ENCODE measurements at regions not wholly inside any gene's neighbourhood (a gene's known extent, or its start where the extent isn't known, plus 50 kb on each side); places are given as distances from the start of the nearest gene placed in this dataset.
A peak's percentile ranks its signal among the peaks of the same experiment; 100 is the strongest.

- Mint-ChIP-seq H3K27me3 (ENCODE audit: low read depth) (peaks cover 6% of the 10 kb centered on the region), H3K4me3 (no peak overlapping the region), H3K9me3 (peaks cover 16% of the 10 kb centered on the region), H3K4me1 (peaks cover 1% of the 10 kb centered on the region), H3K36me3 (no peaks in the 10 kb centered on the region), H3K27ac (no peak overlapping the region)
- no peak for TF ChIP-seq CTCF (IDR thresholded peaks at IDR 0.05; ENCODE audit: unreplicated experiment)
- no peak for DNase-seq (ENCODE audit: low spot score in 2 of 2, unreplicated experiment in 2 of 2)
Observed at GRCh38 chr18:2338601-2339000, 232.7 kb downstream of the METTL4 start.

- TF ChIP-seq CTCF (IDR thresholded peaks at IDR 0.05; ENCODE audit: unreplicated experiment) = no peak
- peaks cover 16% of the 10 kb centered on the region for H3K9me3 Mint-ChIP-seq
- no peak overlapping the region for H3K4me3 Mint-ChIP-seq
- no peak for DNase-seq (ENCODE audit: low spot score in 2 of 2, unreplicated experiment in 2 of 2)
- peaks cover 6% of the 10 kb centered on the region for H3K27me3 Mint-ChIP-seq (ENCODE audit: low read depth)
- H3K4me1 Mint-ChIP-seq = peaks cover 1% of the 10 kb centered on the region
- no peak overlapping the region for H3K27ac Mint-ChIP-seq
- no peaks in the 10 kb centered on the region for H3K36me3 Mint-ChIP-seq
Observed at GRCh38 chr18:2340335-2340734, 231.0 kb downstream of the METTL4 start.

- Mint-ChIP-seq H3K27me3 (ENCODE audit: low read depth) (peaks cover 5% of the 10 kb centered on the region), H3K27ac (no peak overlapping the region), H3K4me3 (no peak overlapping the region), H3K36me3 (no peaks in the 10 kb centered on the region), H3K4me1 (peaks cover 23% of the 10 kb centered on the region), H3K9me3 (no peaks in the 10 kb centered on the region)
- no peak for TF ChIP-seq CTCF (IDR thresholded peaks at IDR 0.05; ENCODE audit: unreplicated experiment)
- DNase-seq (ENCODE audit: low spot score in 2 of 2, unreplicated experiment in 2 of 2) = no peak
Observed at GRCh38 chr18:2348003-2348402, 223.3 kb downstream of the METTL4 start.

GRCh38 chr18:2351126-2351850 is 220.0 kb downstream of the METTL4 start:
- Mint-ChIP-seq H3K4me3 (peak overlapping the region; percentile 42), H3K27ac (peak overlapping the region; percentile 77), H3K4me1 (peaks cover 23% of the 10 kb centered on the region), H3K9me3 (no peaks in the 10 kb centered on the region), H3K36me3 (no peaks in the 10 kb centered on the region), H3K27me3 (ENCODE audit: low read depth) (peaks cover 5% of the 10 kb centered on the region)
- DNase-seq (ENCODE audit: low spot score in 2 of 2, unreplicated experiment in 2 of 2) = no peak
- no peak for TF ChIP-seq CTCF (IDR thresholded peaks at IDR 0.05; ENCODE audit: unreplicated experiment)

GRCh38 chr18:2354292-2354691 is 217.0 kb downstream of the METTL4 start:
- no peak for DNase-seq (ENCODE audit: low spot score in 2 of 2, unreplicated experiment in 2 of 2)
- no peak overlapping the region for H3K4me3 Mint-ChIP-seq
- no peak overlapping the region for H3K27ac Mint-ChIP-seq
- H3K4me1 Mint-ChIP-seq = peaks cover 23% of the 10 kb centered on the region
- H3K36me3 Mint-ChIP-seq = no peaks in the 10 kb centered on the region
- H3K9me3 Mint-ChIP-seq = no peaks in the 10 kb centered on the region
- TF ChIP-seq CTCF (IDR thresholded peaks at IDR 0.05; ENCODE audit: unreplicated experiment) = no peak
- peaks cover 2% of the 10 kb centered on the region for H3K27me3 Mint-ChIP-seq (ENCODE audit: low read depth)

All from mesothelial cell of epicardium (in vitro differentiated cells).